ENCODE measurements at regions not wholly inside any gene's neighbourhood (a gene's known extent, or its start where the extent isn't known, plus 50 kb on each side); places are given as distances from the start of the nearest gene placed in this dataset.

DNA sequence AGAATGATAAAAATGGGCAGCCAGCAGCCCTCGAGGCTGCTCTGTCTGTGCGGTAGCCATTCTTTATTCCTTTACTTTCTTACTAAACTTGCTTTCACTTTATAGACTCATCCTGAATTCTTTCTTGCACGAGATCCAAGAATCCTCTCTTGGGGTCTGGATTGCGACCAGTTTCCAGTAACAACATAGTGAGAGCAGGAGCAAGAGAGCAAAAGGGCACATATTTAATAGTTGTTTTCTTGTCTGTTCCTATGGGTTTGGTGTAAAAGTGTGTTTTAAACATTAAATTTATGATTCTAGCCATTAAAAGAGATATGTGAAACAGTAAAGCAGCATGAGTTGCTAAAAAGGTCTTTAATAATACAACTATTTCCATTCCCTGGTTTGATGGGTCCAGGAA lies 78.8 kb upstream of the OPRM1 start:
- no peak for TF ChIP-seq POLR2A (IDR thresholded peaks at IDR 0.05)
- TF ChIP-seq, protein P1, sequence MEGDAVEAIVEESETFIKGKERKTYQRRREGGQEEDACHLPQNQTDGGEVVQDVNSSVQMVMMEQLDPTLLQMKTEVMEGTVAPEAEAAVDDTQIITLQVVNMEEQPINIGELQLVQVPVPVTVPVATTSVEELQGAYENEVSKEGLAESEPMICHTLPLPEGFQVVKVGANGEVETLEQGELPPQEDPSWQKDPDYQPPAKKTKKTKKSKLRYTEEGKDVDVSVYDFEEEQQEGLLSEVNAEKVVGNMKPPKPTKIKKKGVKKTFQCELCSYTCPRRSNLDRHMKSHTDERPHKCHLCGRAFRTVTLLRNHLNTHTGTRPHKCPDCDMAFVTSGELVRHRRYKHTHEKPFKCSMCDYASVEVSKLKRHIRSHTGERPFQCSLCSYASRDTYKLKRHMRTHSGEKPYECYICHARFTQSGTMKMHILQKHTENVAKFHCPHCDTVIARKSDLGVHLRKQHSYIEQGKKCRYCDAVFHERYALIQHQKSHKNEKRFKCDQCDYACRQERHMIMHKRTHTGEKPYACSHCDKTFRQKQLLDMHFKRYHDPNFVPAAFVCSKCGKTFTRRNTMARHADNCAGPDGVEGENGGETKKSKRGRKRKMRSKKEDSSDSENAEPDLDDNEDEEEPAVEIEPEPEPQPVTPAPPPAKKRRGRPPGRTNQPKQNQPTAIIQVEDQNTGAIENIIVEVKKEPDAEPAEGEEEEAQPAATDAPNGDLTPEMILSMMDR (IDR thresholded peaks at IDR 0.05) = no peak
